Lung microvascular endothelial cell (primary cell): ENCODE measurements at regions not wholly inside any gene's neighbourhood (a gene's known extent, or its start where the extent isn't known, plus 50 kb on each side); places are given as distances from the start of the nearest gene placed in this dataset.
"Not testable (repeated sequence)": the region's sequence is repeated elsewhere in the genome, so short reads cannot be mapped to it uniquely, and the experiment has no call there.

Experiments used
- DNase-seq, 2 donors: peaks; one replicate each; pipeline versions ENCODE4 v3.0.0 to v3.0.0-alpha.2; 2010; ENCODE audit warnings: low read depth in 2 of 2

GRCh38 chr10:28892818-28893547 lies 215.7 kb downstream of the BAMBI start:
- peak; percentile 45 to 76 for DNase-seq

- DNase-seq, result no peak
Observed at GRCh38 chr10:28894146-28894545, 216.8 kb downstream of the BAMBI start.

- DNase-seq, result not testable (repeated sequence)
Observed at GRCh38 chr10:28895671-28896070, 218.3 kb downstream of the BAMBI start.

- not testable (repeated sequence) for DNase-seq
Observed at GRCh38 chr10:28896791-28897409, 219.6 kb downstream of the BAMBI start.

DNA sequence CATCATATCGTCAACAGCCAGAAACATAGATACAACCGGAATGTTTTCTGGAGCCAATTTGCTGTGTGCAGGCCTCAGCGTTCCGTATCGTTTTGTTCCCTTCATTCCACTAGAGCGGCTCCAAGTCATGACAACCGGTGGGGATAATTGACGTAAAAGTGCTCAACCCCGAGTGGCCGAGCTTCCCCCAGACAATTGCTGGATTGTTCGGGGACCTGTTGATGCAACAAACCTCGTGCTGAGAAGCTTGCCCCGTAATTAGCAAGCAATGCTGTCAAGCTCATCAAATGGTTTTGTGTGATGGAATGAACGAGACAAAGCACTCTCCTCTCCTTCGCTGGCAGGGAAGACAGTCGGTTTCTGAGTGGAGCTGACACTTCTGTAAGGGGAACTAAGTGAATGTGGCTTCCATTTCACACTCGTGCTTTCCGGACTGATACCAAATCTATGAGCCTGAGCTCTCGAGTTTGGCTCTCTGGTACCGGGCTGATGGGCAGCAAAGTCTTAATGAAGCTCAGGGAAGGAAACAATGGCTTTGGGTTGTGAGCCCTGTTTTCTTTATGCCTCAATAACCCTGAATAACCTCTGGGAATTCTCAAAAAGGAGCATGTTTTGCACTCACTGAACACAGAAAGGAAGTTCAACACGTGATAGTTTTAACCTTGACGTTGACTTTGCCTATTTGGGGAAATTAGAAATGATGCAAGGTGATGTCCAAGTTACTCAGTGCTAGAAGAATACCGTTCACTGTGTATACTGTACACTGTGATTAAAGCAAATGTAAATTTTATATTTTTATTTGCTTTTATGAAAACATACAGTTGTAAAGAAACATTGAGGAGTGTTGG lies 220.5 kb downstream of the BAMBI start:
- DNase-seq, result no peak

DNA sequence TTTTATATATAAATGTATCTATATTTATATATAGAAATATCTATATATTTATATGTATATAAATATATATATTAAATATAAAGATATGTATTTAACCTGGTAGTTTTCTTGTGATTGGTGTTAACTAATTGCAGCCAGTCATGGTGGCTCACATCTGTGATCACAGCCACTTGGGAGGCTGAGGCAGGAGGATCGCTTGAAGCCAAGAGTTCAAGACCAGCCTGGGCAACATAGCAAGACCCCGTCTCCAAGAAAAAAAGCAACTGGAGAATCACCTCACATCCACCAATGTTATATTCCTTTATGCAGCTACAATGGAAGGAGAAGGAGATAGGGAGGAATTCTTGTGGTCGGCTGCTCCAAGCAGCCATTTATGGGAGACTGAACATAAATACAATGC lies 224.9 kb downstream of the BAMBI start:
- no peak for DNase-seq

- no peak for DNase-seq
Observed at GRCh38 chr10:28903063-28903462, 225.7 kb downstream of the BAMBI start.

DNA sequence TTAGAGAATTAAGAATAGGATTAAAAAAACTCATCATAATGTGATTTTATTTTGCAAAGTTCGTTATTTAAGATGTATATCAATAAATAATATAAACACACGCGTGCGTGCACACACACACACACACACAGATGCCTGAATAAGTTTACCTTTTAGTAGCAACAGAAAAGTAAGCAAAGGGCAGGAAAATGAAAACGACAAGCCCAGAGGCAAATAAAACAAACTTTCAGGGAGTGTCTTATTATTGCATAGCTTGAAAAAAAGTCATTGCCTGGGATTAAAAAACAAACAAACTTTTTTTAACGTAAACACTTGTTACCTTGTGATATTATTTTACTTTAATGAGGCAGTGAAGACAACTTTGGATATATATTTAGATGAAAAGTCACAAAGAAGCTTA lies 226.4 kb downstream of the BAMBI start:
- no peak for DNase-seq

GRCh38 chr10:28905371-28905770 lies 228.1 kb downstream of the BAMBI start:
- DNase-seq, result no peak

- DNase-seq, result no peak
Observed at GRCh38 chr10:28906011-28906411, 228.7 kb downstream of the BAMBI start.

- DNase-seq, result peak in 1 of 2 donors; percentile 16
Observed at GRCh38 chr10:28906415-28906814, 229.1 kb downstream of the BAMBI start.

- DNase-seq, result peak in 1 of 2 donors; percentile 77
Observed at GRCh38 chr10:28906934-28907333, 229.6 kb downstream of the BAMBI start.

GRCh38 chr10:28909875-28910274 lies 232.6 kb downstream of the BAMBI start:
- no peak for DNase-seq

- DNase-seq, result no peak
Observed at GRCh38 chr10:28910956-28911355, 233.6 kb downstream of the BAMBI start.

DNA sequence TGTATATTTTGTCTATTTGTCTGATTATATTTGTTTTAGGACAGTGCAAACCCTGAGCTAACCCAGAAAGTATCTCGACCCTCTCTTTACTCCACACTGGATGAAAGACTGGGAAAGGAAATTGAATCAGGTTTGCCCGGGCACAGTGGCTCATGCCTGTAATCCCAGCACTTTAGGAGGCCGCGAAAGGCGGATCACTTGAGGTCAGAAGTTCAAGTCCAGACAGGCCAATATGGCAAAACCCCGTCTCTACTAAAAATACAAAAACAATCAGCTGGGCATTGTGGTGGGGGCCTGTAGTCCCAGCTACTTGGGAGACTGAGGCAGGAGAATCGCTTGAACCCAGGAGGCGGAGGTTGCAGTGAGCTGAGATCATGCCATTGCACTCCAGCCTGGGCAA lies 234.2 kb downstream of the BAMBI start:
- not testable (repeated sequence) for DNase-seq

GRCh38 chr10:28912017-28912783 lies 234.9 kb downstream of the BAMBI start:
- DNase-seq, result no peak

DNA sequence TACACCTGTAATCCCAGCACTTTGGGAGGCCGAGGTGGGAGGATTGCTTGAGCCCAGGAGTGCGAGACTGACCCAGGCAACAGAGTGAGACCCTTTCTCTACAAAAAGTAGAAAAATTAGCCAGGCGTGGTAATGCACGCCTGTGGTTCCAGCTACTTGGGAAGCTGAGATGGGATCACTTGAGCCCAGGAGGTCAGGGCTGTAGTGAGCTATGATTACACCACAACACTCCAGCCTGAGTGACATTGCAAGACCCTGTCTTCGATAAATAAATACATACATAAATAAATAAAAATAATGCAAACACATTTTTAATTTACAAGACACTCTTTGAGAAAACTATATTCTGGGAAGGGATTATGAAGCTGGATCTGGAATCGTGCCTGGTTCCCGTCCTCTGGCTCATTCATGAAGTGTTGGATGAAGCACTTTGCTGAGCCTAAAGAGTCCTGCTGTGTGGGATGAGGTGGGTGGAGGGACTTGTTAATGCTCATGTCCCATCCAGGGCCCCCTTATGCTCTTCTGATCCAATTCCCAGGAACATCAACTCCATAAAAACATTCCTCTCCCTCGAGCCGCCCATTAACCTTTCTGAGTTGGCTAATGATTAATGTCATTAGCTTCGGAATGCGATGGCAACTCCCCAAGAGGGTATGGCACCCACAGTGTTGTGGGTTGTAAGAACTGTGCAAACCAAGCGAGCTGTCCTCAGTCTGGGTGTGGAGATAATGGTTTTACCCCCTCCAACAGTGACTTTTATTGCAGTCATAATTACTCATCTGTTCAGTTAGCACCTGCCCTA lies 236.3 kb downstream of the BAMBI start:
- DNase-seq, result no peak

DNA sequence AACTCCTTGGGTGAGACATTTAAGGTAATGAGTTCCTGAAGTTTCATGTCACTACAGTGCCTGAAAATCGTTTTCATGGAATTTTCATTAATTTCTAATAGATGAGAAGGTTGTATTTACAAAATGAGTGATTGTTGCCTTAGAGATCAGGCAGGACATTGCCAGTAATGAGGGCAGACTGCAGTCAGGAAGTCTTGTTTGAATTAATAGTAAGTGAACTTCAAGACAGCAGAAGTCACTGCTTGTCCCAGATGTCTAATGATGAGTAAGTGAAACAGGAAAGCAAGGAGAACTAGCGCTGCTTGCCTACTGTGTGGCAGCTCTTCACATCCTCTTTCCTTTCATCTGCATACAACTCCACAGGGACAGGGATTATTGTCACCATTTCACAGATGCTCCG lies 237.4 kb downstream of the BAMBI start:
- DNase-seq, result peak in 1 of 2 donors; percentile 47

DNA sequence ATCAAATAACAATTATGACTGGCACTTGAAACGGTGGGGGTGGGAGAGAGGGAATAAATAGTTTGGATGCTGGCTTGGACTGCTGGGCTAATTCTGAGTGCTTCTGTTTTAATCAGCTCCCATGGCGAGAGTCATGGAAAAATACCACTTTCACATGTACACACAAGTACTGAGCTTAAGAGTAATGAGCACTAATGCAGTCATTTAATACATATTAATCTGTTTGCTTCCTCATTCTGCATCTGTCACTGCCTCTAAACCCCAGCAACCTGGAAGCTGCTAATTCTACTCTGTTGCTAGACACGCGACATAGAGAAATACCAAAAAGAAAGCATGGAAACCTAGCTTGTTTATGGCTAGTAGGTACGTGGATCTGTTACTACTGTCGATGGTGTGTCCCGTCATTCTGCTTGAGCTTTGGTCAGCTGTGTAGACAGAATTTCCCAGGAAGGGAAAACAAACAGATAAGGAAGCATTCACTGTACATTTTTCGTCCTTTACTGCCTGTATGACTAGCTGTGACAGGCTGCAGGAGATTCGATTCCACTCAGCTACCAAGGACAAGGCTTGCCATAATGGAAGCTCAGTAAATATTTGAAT lies 238.8 kb downstream of the BAMBI start:
- no peak for DNase-seq

GRCh38 chr10:28920091-28920490 lies 242.8 kb downstream of the BAMBI start:
- no peak for DNase-seq
